Activated B cell treated with CpG ODN at 0.5 μM for 24 hours (primary cell): ENCODE measurements at regions not wholly inside any gene's neighbourhood (a gene's known extent, or its start where the extent isn't known, plus 50 kb on each side); places are given as distances from the start of the nearest gene placed in this dataset.

Experiments used
- ATAC-seq: fragments of 200-7000 bp; cut with Tn5 transposase; one replicate; pipeline ENCODE4 v1.10.0; 2021; ENCODE audit warnings: low read depth, mild to moderate bottlenecking, moderate library complexity
- CTCF ChIA-PET: fragments of 350-600 bp; sonication (Branson Sonifier 250); formaldehyde crosslinking; loops from one replicate; lab custom pipeline; 2021; ENCODE audit warnings: antibody characterized with exemption; lab: Charles Lee
- POLR2A ChIA-PET: fragments of 350-600 bp; sonication (Branson Sonifier 250); formaldehyde crosslinking; loops from one replicate; lab custom pipeline; 2021; ENCODE audit warnings: antibody characterized with exemption; lab: Charles Lee
- DNase-seq: peaks from one replicate; pipeline ENCODE4 v3.0.0; 2022
- H3K27ac Mint-ChIP-seq: one replicate; pipeline ENCODE4 v1.8.0; 2020; ENCODE audit warnings: mixed read lengths
- H3K27me3 Mint-ChIP-seq: one replicate; pipeline ENCODE4 v1.8.0; 2021; ENCODE audit warnings: mixed read lengths
- H3K36me3 Mint-ChIP-seq: one replicate; pipeline ENCODE4 v1.8.0; 2021; ENCODE audit warnings: low read depth, mixed read lengths
- H3K4me1 Mint-ChIP-seq: one replicate; pipeline ENCODE4 v1.8.0; 2021; ENCODE audit warnings: mixed read lengths
- H3K4me3 Mint-ChIP-seq: one replicate; pipeline ENCODE4 v1.8.0; 2020; ENCODE audit warnings: mild to moderate bottlenecking, mixed read lengths
- H3K9me3 Mint-ChIP-seq: one replicate; pipeline ENCODE4 v1.8.0; 2020; ENCODE audit warnings: mixed read lengths
- intact Hi-C: fragments of 100-400 bp; cut with micrococcal nuclease; formaldehyde crosslinking; loops from one replicate; pipeline ENCODE4 v1.15.1; 2024
- TF ChIP-seq, protein P1 (sequence below): fragments of 200-600 bp; IDR thresholded peaks from one replicate; pipeline ENCODE4 v1.8.0; 2022; ENCODE audit warnings: antibody characterized with exemption, mild to moderate bottlenecking

DNA sequence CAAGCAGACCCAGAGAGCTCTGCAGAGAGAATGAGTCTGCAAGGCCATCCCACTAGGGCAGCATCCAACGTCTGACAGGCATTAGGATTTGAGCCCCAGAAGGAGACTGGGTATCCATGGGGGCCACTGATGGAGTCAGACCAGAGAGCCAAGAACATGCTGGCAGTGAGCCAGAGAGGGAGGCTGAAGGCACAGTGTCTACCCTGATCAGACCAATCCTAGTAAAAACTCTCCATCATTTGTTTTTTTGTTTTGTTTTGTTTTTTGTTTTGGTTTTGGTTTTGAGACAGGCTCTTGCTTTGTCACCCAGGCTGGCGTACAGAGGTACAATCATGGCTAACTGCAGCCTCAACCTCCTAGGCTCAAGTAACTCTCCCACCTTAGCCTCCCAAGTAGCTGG is 133.1 kb upstream of the LYZL2 start:
- Mint-ChIP-seq H3K27ac (no peak overlapping the region), H3K27me3 (peaks cover 2% of the 10 kb centered on the region), H3K4me1 (no peaks in the 10 kb centered on the region), H3K36me3 (no peaks in the 10 kb centered on the region), H3K4me3 (no peak overlapping the region), H3K9me3 (no peaks in the 10 kb centered on the region)
- TF ChIP-seq, protein P1, sequence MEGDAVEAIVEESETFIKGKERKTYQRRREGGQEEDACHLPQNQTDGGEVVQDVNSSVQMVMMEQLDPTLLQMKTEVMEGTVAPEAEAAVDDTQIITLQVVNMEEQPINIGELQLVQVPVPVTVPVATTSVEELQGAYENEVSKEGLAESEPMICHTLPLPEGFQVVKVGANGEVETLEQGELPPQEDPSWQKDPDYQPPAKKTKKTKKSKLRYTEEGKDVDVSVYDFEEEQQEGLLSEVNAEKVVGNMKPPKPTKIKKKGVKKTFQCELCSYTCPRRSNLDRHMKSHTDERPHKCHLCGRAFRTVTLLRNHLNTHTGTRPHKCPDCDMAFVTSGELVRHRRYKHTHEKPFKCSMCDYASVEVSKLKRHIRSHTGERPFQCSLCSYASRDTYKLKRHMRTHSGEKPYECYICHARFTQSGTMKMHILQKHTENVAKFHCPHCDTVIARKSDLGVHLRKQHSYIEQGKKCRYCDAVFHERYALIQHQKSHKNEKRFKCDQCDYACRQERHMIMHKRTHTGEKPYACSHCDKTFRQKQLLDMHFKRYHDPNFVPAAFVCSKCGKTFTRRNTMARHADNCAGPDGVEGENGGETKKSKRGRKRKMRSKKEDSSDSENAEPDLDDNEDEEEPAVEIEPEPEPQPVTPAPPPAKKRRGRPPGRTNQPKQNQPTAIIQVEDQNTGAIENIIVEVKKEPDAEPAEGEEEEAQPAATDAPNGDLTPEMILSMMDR = no peak
- ChIA-PET CTCF (no interaction called here), POLR2A (no interaction called here)
- no peak for DNase-seq
- ATAC-seq = no peak
- intact Hi-C loops = no loop called here

DNA sequence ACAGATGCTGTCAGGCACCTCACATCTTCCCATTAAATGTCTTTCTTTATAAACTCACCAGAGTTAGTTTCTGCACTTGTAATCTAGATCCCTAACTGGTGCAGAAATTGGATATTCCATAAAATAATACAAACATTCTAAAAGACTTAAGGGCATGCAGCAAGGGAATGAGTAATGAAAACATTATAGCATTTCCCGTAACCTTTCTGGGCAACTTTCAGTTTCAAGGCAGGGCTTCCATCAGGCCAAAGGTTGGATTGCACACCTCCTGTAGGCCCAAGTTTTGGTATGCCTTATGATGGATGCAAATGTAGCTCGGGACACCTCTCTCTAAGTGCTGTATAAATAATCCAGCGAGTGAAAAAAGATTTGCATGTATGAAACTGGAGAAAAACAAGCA is 129.9 kb upstream of the LYZL2 start:
- TF ChIP-seq, protein P1 = no peak
- CTCF ChIA-PET = no interaction called here
- DNase-seq (no peak), ATAC-seq (no peak)
- no peaks in the 10 kb centered on the region for H3K36me3 Mint-ChIP-seq
- no peaks in the 10 kb centered on the region for H3K9me3 Mint-ChIP-seq
- no peaks in the 10 kb centered on the region for H3K4me1 Mint-ChIP-seq
- H3K27ac Mint-ChIP-seq = no peak overlapping the region
- intact Hi-C loops = no loop called here
- POLR2A ChIA-PET = no interaction called here
- no peak overlapping the region for H3K4me3 Mint-ChIP-seq
- peaks cover 3% of the 10 kb centered on the region for H3K27me3 Mint-ChIP-seq

DNA sequence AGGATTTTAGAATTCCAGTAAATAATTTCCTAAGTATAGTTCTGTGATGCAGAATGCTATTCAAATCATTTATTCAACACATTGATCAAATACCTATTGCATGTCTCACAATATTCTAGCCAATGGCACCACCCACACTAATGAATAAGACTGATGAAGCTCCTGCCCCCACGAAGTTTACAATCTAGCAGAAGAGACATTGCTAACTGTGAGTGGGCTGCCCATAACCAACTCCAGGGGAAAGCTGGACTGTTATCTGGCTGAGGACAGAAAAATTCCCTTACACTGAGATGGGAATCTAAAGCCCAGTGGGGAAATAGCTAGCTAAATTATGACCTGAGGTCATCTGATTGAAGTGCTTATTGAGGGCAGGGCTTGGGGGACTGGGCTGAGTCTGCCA is 128.8 kb upstream of the LYZL2 start:
- Mint-ChIP-seq H3K27ac (no peak overlapping the region), H3K27me3 (peaks cover 3% of the 10 kb centered on the region), H3K9me3 (no peaks in the 10 kb centered on the region), H3K4me1 (no peaks in the 10 kb centered on the region), H3K4me3 (no peak overlapping the region), H3K36me3 (no peaks in the 10 kb centered on the region)
- ATAC-seq (no peak), DNase-seq (no peak)
- POLR2A ChIA-PET = no interaction called here
- TF ChIP-seq, protein P1 = no peak
- intact Hi-C loops = no loop called here
- CTCF ChIA-PET = no interaction called here

DNA sequence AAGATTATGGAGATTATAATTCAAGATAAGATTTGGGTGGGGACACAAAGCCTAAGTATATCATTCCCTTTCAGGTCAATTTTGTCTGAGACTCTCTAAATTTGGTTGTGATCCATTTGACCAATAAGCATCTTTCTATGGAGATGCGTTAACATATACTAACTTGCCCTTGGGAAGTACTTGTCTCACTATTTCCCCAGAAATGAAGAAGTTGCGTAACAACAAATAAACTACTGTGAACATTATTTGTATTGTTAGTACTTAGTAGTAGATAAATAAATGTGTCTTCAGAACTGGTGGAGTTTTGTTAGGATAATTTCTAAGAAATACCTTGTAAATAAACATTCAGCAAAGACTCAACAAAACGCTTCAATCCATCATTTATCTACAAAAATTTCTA is 127.3 kb upstream of the LYZL2 start:
- no peaks in the 10 kb centered on the region for H3K4me1 Mint-ChIP-seq
- DNase-seq = no peak
- TF ChIP-seq, protein P1 = no peak
- intact Hi-C loops = no loop called here
- H3K4me3 Mint-ChIP-seq = no peak overlapping the region
- ATAC-seq = no peak
- no peak overlapping the region for H3K27ac Mint-ChIP-seq
- ChIA-PET CTCF (no interaction called here), POLR2A (no interaction called here)
- H3K27me3 Mint-ChIP-seq = peaks cover 3% of the 10 kb centered on the region
- H3K9me3 Mint-ChIP-seq = no peaks in the 10 kb centered on the region
- H3K36me3 Mint-ChIP-seq = no peaks in the 10 kb centered on the region

DNA sequence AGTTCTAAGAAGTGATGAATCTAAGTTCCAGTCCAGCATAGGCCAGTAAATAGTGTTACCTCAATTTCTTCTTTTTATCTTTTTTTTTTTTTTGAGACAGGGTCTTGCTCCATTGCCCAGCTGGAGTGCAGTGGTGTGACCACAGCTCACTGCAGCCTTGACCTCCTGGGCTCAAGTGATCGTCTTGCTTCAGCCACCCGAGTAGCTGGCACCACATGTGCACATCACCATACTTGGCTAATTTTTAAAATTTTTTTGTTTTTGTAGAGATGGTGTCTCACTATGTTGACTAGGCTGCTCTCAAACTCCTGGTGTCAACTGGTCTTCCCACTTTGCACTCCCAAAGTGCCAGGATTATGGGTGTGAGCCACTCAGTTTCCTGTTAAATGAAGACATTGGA is 126.6 kb upstream of the LYZL2 start:
- ATAC-seq (no peak), DNase-seq (no peak)
- TF ChIP-seq, protein P1 = no peak
- POLR2A ChIA-PET = no interaction called here
- no peak overlapping the region for H3K27ac Mint-ChIP-seq
- no peaks in the 10 kb centered on the region for H3K4me1 Mint-ChIP-seq
- H3K9me3 Mint-ChIP-seq = no peaks in the 10 kb centered on the region
- CTCF ChIA-PET = no interaction called here
- H3K36me3 Mint-ChIP-seq = no peaks in the 10 kb centered on the region
- intact Hi-C loops = no loop called here
- peaks cover 3% of the 10 kb centered on the region for H3K27me3 Mint-ChIP-seq
- H3K4me3 Mint-ChIP-seq = no peak overlapping the region
